ENCODE measurements at regions not wholly inside any gene's neighbourhood (a gene's known extent, or its start where the extent isn't known, plus 50 kb on each side); places are given as distances from the start of the nearest gene placed in this dataset.

GRCh38 chr12:38138225-38139221, 178.1 kb upstream of the ALG10B start:
- peak; percentile 94 for TF ChIP-seq CTCF (conservative IDR thresholded peaks at IDR 0.05)
- TF ChIP-seq EZH2 (IDR thresholded peaks at IDR 0.05; ENCODE audit: low read depth): no peak

Data from PC-9 (cell line).